Endodermal cell (in vitro differentiated cells): ENCODE measurements at regions not wholly inside any gene's neighbourhood (a gene's known extent, or its start where the extent isn't known, plus 50 kb on each side); places are given as distances from the start of the nearest gene placed in this dataset.

ENCODE experiments used
- DNase-seq: peaks from one replicate; pipeline ENCODE4 v3.0.0-alpha.2; 2017
- H3K27ac ChIP-seq: 2 replicates; pipeline ENCODE4 v1.5.1; 2013; ENCODE audit warnings: mild to moderate bottlenecking, low read depth, low read length, moderate library complexity
- H3K27me3 ChIP-seq: 2 replicates; pipeline ENCODE4 v1.6.1; 2013; ENCODE audit warnings: mild to moderate bottlenecking, low read length, moderate library complexity; ENCODE audit not compliant: insufficient read depth, control insufficient read depth, poor library complexity, severe bottlenecking
- H3K36me3 ChIP-seq: 2 replicates; pipeline ENCODE4 v1.7.0; 2013; ENCODE audit warnings: mild to moderate bottlenecking, low read length, moderate library complexity; ENCODE audit not compliant: control insufficient read depth, insufficient read depth
- H3K4me1 ChIP-seq: one replicate; pipeline ENCODE4 v1.7.0; 2013; ENCODE audit warnings: low read length; ENCODE audit not compliant: control insufficient read depth, insufficient read depth
- H3K4me3 ChIP-seq: 2 replicates; pipeline ENCODE4 v1.5.1; 2013; ENCODE audit warnings: mild to moderate bottlenecking, low read length, moderate library complexity
- H3K9ac ChIP-seq: 2 replicates; pipeline ENCODE4 v1.6.1; 2013; ENCODE audit warnings: mild to moderate bottlenecking, low read length, moderate library complexity; ENCODE audit not compliant: poor library complexity, severe bottlenecking; ENCODE audit errors: extremely low read depth
- H3K9me3 ChIP-seq: 2 replicates; pipeline ENCODE4 v1.6.1; 2013; ENCODE audit warnings: mild to moderate bottlenecking, low read length, moderate library complexity; ENCODE audit not compliant: control insufficient read depth
- H3K27ac Mint-ChIP-seq: 2 replicates; pipeline ENCODE4 v1.8.0; 2020; ENCODE audit warnings: mixed read lengths
- H3K27me3 Mint-ChIP-seq: 2 replicates; pipeline ENCODE4 v1.8.0; 2021; ENCODE audit warnings: mild to moderate bottlenecking, mixed read lengths; ENCODE audit not compliant: insufficient read depth
- H3K36me3 Mint-ChIP-seq: 2 replicates; pipeline ENCODE4 v1.8.0; 2020; ENCODE audit warnings: low read depth, mixed read lengths
- H3K4me1 Mint-ChIP-seq: 2 replicates; pipeline ENCODE4 v1.8.0; 2020; ENCODE audit warnings: mixed read lengths
- H3K4me3 Mint-ChIP-seq: 2 replicates; pipeline ENCODE4 v1.8.0; 2020; ENCODE audit warnings: mild to moderate bottlenecking, moderate library complexity, mixed read lengths
- H3K9me3 Mint-ChIP-seq: 2 replicates; pipeline ENCODE4 v1.8.0; 2020; ENCODE audit warnings: mild to moderate bottlenecking, mixed read lengths
- WGBS, 2 experiments: methylation state at CpG; one replicate each; pipeline versions ENCODE4 v1.1.5 to v1.1.7; 2013; ENCODE audit warnings: missing lambda C conversion rate in 2 of 2, mixed read lengths in 1 of 2; ENCODE audit not compliant: insufficient coverage in 1 of 2, insufficient read length in 1 of 2; 5-methylcytosine and 5-hydroxymethylcytosine counted together
- TF ChIP-seq, protein P1 (sequence below): fragments of 200-600 bp; sonication (generic); conservative IDR thresholded peaks from 2 replicates; pipeline ENCODE4 v1.5.0; 2021; ENCODE audit warnings: antibody characterized with exemption, mild to moderate bottlenecking

DNA sequence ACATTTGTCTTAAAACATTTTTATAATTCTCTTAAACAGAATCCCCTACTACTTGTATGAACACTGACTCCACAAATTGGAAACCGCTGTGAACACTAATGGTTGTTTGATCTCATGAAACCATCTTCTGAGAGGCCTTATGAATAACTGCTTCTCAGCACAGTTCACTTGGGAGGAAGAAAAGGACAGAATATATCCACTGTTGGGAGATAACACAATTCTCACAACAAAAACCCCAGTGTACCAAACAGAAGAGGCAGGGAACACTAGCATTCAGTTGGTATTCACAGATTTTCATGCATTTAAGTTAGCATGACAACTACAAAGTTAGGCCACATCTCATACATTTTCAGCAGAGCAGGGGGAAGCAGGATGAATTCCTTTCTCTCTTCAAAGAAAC lies 89.0 kb upstream of the SELENOP start:
- Histone ChIP-seq H3K27me3 (no peaks in the 10 kb centered on the region), H3K9me3 (no peaks in the 10 kb centered on the region), H3K9ac (no peak overlapping the region), H3K27ac (no peak overlapping the region), H3K4me1 (no peaks in the 10 kb centered on the region), H3K36me3 (no peaks in the 10 kb centered on the region), H3K4me3 (no peak overlapping the region)
- H3K9me3 Mint-ChIP-seq, result no peaks in the 10 kb centered on the region
- TF ChIP-seq, protein P1, sequence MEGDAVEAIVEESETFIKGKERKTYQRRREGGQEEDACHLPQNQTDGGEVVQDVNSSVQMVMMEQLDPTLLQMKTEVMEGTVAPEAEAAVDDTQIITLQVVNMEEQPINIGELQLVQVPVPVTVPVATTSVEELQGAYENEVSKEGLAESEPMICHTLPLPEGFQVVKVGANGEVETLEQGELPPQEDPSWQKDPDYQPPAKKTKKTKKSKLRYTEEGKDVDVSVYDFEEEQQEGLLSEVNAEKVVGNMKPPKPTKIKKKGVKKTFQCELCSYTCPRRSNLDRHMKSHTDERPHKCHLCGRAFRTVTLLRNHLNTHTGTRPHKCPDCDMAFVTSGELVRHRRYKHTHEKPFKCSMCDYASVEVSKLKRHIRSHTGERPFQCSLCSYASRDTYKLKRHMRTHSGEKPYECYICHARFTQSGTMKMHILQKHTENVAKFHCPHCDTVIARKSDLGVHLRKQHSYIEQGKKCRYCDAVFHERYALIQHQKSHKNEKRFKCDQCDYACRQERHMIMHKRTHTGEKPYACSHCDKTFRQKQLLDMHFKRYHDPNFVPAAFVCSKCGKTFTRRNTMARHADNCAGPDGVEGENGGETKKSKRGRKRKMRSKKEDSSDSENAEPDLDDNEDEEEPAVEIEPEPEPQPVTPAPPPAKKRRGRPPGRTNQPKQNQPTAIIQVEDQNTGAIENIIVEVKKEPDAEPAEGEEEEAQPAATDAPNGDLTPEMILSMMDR, result no peak
- H3K4me3 Mint-ChIP-seq, result no peak overlapping the region
- no peak for DNase-seq
- H3K27ac Mint-ChIP-seq, result no peak overlapping the region
- peaks cover 13% of the 10 kb centered on the region for H3K27me3 Mint-ChIP-seq
- 93% methylated on average over 1 of the region's 1 CpG; no CpG with 5 or more reads in 1 of the 2 experiments for WGBS, 2 experiments
- no peaks in the 10 kb centered on the region for H3K4me1 Mint-ChIP-seq
- H3K36me3 Mint-ChIP-seq, result no peaks in the 10 kb centered on the region

DNA sequence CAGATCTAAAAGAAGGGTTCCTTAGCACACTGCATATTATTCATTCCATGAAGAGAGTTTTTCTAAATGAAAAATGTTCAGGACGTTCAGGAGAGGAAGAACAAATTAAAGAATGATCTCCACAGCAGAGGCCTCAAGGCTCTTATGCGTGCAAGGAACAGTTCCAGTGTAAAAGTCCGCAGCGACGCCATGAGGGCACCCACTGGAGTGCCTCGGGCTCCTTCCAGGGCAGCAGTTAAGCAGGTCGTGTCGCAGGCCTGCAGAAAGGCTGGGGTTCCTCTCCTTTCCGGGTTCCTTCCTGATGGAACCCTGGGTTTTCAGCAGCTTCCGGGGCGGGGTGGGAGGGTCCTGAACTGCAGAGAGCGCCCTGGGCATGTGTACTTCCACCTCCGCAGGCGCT lies 87.1 kb upstream of the SELENOP start:
- Mint-ChIP-seq H3K9me3 (peaks cover 3% of the 10 kb centered on the region), H3K4me1 (peaks cover under 1% of the 10 kb centered on the region), H3K36me3 (no peaks in the 10 kb centered on the region), H3K27me3 (peaks cover 7% of the 10 kb centered on the region), H3K27ac (no peak overlapping the region), H3K4me3 (no peak overlapping the region)
- no peak for DNase-seq
- Histone ChIP-seq H3K9me3 (no peaks in the 10 kb centered on the region), H3K9ac (no peak overlapping the region), H3K36me3 (no peaks in the 10 kb centered on the region), H3K4me1 (no peaks in the 10 kb centered on the region), H3K27ac (no peak overlapping the region), H3K4me3 (no peak overlapping the region), H3K27me3 (no peaks in the 10 kb centered on the region)
- WGBS, 2 experiments, result 93 to 96% methylated on average over 13 to 14 of the region's 14 CpGs
- TF ChIP-seq, protein P1, result no peak

DNA sequence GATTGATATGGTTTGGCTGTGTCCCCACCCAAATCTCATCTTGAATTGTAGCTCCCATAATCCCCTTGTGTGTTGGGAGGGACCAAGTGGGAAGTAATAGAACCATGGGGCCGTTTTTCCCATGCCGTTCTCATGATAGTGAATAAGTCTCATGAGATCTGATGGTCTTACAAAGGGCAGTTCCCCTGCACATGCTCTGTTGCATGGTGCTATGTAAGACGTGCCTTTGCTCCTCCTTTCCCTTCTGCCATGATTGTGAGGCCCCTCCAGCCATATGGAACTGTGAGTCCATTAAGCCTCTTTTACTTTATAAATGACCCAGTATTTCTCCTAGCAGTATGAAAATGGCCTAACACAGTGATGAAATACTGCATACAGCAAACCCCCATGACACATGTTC lies 84.8 kb upstream of the SELENOP start:
- no peak overlapping the region for H3K27ac Mint-ChIP-seq

More for the DNA sequence above, 84.8 kb upstream of the SELENOP start:
- no peaks in the 10 kb centered on the region for H3K27me3 ChIP-seq
- H3K27ac ChIP-seq, result no peak overlapping the region
- Mint-ChIP-seq H3K9me3 (peaks cover 3% of the 10 kb centered on the region), H3K36me3 (no peaks in the 10 kb centered on the region), H3K27me3 (peaks cover 7% of the 10 kb centered on the region), H3K4me3 (no peak overlapping the region), H3K4me1 (peaks cover 3% of the 10 kb centered on the region)
- WGBS, 2 experiments, result 70 to 100% methylated on average over 1 to 3 of the region's 3 CpGs
- TF ChIP-seq, protein P1, result no peak
- no peaks in the 10 kb centered on the region for H3K9me3 ChIP-seq
- no peak overlapping the region for H3K9ac ChIP-seq
- DNase-seq, result no peak
- H3K36me3 ChIP-seq, result no peaks in the 10 kb centered on the region
- no peak overlapping the region for H3K4me3 ChIP-seq
- H3K4me1 ChIP-seq, result no peaks in the 10 kb centered on the region
